Pancreas (tissue), 10 donors: ENCODE measurements at regions not wholly inside any gene's neighbourhood (a gene's known extent, or its start where the extent isn't known, plus 50 kb on each side); places are given as distances from the start of the nearest gene placed in this dataset.

ENCODE experiments used
- ATAC-seq, 4 donors: fragments of 200-7000 bp; cut with Tn5 transposase; one replicate each; pipeline versions ENCODE4 v1.8.0 to v1.9.1; 2020; ENCODE audit warnings: mild to moderate bottlenecking in 4 of 4, moderate library complexity in 4 of 4
- DNase-seq, 6 donors: peaks; one replicate each; pipeline ENCODE4 v3.0.0-alpha.2; 2020
- FAIRE-seq: peaks from 2 replicates; lab custom pipeline; 2012; peaks lifted over from hg19 to GRCh38; lab: Jason Lieb, UNC
- H3K27ac ChIP-seq, 4 donors: fragments of 200-600 bp; sonication (generic); 1 replicate in 3 of 4; 2 replicates in 1 of 4; pipeline versions ENCODE4 v1.5.0 to v1.8.0; 2020
- H3K27me3 ChIP-seq, 4 donors: fragments of 200-600 bp; one replicate each; pipeline ENCODE4 v1.8.0; 2021
- H3K36me3 ChIP-seq, 3 donors: fragments of 200-600 bp; sonication (generic) in 1 of 3; one replicate each; pipeline versions ENCODE4 v1.5.0 to v1.8.0; 2020 to 2021
- H3K4me1 ChIP-seq, 3 donors: fragments of 200-600 bp; one replicate each; pipeline ENCODE4 v1.8.0; 2021
- H3K4me3 ChIP-seq, 4 donors: fragments of 200-600 bp; sonication (generic) in 2 of 4; one replicate each; pipeline versions ENCODE4 v1.5.0 to v1.8.0; 2020 to 2021
- H3K9me3 ChIP-seq, 4 donors: fragments of 200-600 bp; one replicate each; pipeline ENCODE4 v1.8.0; 2021
- CTCF ChIP-seq, 4 donors: fragments of 200-600 bp; sonication (generic) in 3 of 4; IDR thresholded peaks; one replicate each; pipeline versions ENCODE4 v1.5.0 to v1.8.0; 2021; ENCODE audit warnings: antibody characterized with exemption in 4 of 4
- WGBS, 2 donors: extraction: QIAGEN DNeasy Blood & Tissue Kit; methylation state at CpG; one replicate each; pipeline ENCODE4 v1.1.7; 2013; 5-methylcytosine and 5-hydroxymethylcytosine counted together
- intact Hi-C, 3 donors: fragments of 100-400 bp; cut with DNase I; formaldehyde crosslinking; loops; one replicate each; pipeline versions ENCODE4 v1.11.1 to v1.14.2; 2022
- donor health status: healthy with polysubstance abuse.
- donor health status: DM: no; HTN: no; CAD: no; lungs with moderate emphysema.
- donor health status: DM: no; HTN: no; CAD: no.
- donor health status: control.
- donor health status: control.
- donor health status: Bipolar disorder and iron deficiency.
- donor health status: DM: yes; HTN: yes; CAD: no.
- donor health status: DM: no; HTN: no; CAD: no.
- donor health status: DM: no; HTN: no; CAD: no.
- donor health status: DM: yes; HTN: yes; CAD: no.

GRCh38 chr2:236960531-236960930 lies 125.2 kb upstream of the COPS8 start:
- H3K4me3 ChIP-seq = no peak overlapping the region
- no peaks in the 10 kb centered on the region for H3K9me3 ChIP-seq
- no peak for TF ChIP-seq CTCF (IDR thresholded peaks at IDR 0.05)
- 94 to 97% methylated on average over 14 of the region's 14 CpGs for WGBS, 2 donors
- H3K36me3 ChIP-seq = no peaks in the 10 kb centered on the region
- no peaks in the 10 kb centered on the region for H3K27me3 ChIP-seq
- no peak for DNase-seq
- no peaks in the 10 kb centered on the region for H3K4me1 ChIP-seq
- H3K27ac ChIP-seq = no peak overlapping the region
- ATAC-seq = no peak
- no peak for FAIRE-seq
- intact Hi-C loops = no loop called here

GRCh38 chr2:236962816-236963215 lies 122.9 kb upstream of the COPS8 start:
- Histone ChIP-seq H3K9me3 (no peaks in the 10 kb centered on the region), H3K4me3 (no peak overlapping the region), H3K27ac (no peak overlapping the region), H3K36me3 (no peaks in the 10 kb centered on the region), H3K4me1 (no peaks in the 10 kb centered on the region), H3K27me3 (no peaks in the 10 kb centered on the region)
- intact Hi-C loops = no loop called here
- no peak for ATAC-seq
- FAIRE-seq = no peak
- 86 to 90% methylated on average over 4 of the region's 4 CpGs for WGBS, 2 donors
- no peak for TF ChIP-seq CTCF (IDR thresholded peaks at IDR 0.05)
- DNase-seq = no peak

- no peaks in the 10 kb centered on the region for H3K27me3 ChIP-seq
- no peak overlapping the region for H3K27ac ChIP-seq
- no peak for TF ChIP-seq CTCF (IDR thresholded peaks at IDR 0.05)
- H3K4me1 ChIP-seq = no peaks in the 10 kb centered on the region
- WGBS, 2 donors = 80 to 83% methylated on average over 7 of the region's 7 CpGs
- no peak overlapping the region for H3K4me3 ChIP-seq
- H3K9me3 ChIP-seq = no peaks in the 10 kb centered on the region
- intact Hi-C loops = no loop called here
- no peaks in the 10 kb centered on the region for H3K36me3 ChIP-seq
- ATAC-seq (no peak), DNase-seq (no peak), FAIRE-seq (no peak)
Observed at GRCh38 chr2:236963631-236964182, 122.0 kb upstream of the COPS8 start.

GRCh38 chr2:236964291-236964690 lies 121.4 kb upstream of the COPS8 start:
- H3K27ac ChIP-seq = no peak overlapping the region

More at GRCh38 chr2:236964291-236964690, 121.4 kb upstream of the COPS8 start:
- FAIRE-seq (no peak), DNase-seq (no peak), ATAC-seq (no peak)
- no peaks in the 10 kb centered on the region for H3K9me3 ChIP-seq
- 85 to 87% methylated on average over 5 of the region's 5 CpGs for WGBS, 2 donors
- TF ChIP-seq CTCF (IDR thresholded peaks at IDR 0.05) = no peak
- no peak overlapping the region for H3K4me3 ChIP-seq
- H3K27me3 ChIP-seq = no peaks in the 10 kb centered on the region
- H3K4me1 ChIP-seq = no peaks in the 10 kb centered on the region
- intact Hi-C loops = no loop called here
- no peaks in the 10 kb centered on the region for H3K36me3 ChIP-seq
